ENCODE measurements at regions not wholly inside any gene's neighbourhood (a gene's known extent, or its start where the extent isn't known, plus 50 kb on each side); places are given as distances from the start of the nearest gene placed in this dataset.
"Not testable (repeated sequence)": the region's sequence is repeated elsewhere in the genome, so short reads cannot be mapped to it uniquely, and the experiment has no call there.

DNA sequence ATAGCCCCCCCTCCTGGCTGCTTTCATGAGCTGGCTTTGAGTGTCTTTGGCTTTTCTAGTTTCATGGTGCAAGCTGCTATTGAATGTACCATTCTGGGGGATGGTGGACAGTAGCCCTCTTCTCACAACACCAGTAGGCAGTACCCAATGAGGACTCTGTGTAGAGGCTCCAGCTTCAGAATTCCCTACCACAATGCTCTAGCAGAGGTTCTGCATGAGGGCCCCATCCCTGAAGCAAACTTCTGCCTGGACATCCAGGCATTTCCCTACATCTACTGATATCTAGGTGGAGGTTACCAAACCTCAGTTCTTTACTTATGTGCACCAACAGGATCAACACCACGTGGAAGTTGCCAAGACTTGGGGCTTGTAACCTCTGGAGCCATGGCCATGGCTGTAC lies 1742.9 kb downstream of the SI start:
- no peak for DNase-seq

DNA sequence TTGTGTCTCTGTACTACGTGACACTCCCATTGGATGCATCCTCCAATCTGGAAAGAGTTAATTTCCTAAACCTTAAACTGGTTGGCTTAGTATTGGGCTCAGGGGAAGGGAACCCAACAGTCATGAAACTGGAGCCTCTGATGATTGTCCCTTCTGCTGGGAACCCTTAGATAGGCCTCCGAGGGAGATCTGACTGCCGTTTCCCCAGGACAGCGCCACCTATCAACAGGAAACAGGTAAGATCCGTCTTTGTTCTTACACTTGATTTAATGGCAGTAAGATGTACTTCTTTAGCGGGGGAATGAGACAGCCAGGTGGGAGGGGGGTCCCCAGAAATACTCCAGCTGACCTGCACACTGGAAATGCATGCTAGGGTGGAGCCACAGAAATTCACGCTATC lies 1749.6 kb downstream of the SI start:
- no peak for DNase-seq

- no peak for DNase-seq
Observed at GRCh38 chr3:163327086-163327485, 1751.2 kb downstream of the SI start.

- DNase-seq, result no peak
Observed at GRCh38 chr3:163315786-163316185, 1762.5 kb downstream of the SI start.

DNA sequence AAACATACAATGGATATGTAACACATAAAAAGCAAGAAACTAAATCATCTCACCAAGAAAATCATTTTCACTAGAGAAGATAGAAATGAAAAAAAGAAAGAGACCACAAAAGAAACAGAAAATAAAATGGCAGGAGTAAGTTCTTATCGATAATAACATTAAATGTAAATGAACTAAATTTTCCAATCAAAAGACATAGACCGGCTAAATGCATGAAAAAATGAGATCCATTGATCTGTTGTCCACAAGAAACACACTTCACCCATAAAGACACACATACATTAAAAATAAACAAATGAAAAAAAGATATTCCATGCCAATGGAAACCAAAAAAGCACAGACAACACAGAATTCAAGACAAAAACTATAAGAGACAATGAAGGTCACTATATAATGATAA lies 1771.9 kb downstream of the SI start:
- no peak for DNase-seq

GRCh38 chr3:163273694-163274093 lies 1777.1 kb downstream of the OTOL1 start:
- no peak for DNase-seq

DNA sequence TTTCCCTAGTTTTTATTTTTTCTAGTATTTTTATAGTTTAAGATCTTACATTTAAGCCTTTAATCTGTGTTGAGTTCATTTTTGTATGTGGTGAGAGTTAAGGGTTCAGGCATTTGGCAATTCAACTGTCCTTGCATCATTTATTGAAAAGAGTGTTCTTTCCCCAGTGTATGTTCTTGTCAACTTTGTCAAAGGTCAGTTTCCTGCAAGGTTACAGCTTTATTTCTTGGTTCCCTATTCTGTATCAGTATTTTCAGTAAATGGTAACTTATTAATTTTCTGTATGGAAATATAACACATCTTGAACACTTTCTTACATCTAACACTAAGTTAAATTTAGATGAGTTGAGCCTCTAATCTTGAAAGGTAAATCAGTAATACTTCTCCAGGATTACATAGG lies 1770.1 kb downstream of the OTOL1 start:
- no peak for DNase-seq

DNA sequence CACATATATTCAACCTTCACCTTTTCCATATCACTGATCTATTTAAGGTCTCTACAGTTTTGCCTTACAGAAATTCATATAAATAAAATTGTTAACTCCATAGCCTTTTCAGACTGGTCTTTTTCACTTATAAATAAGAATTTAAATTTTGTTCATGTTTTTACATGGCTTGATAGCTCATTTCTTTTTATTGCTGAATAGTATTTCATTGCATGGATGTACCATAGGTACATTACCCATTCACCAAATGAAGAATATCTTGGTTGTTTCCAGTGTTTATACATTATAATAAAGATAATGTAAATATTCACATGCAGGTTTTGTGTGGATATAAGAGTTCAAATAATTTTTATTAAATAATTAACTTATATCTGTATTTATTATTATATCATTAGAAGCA lies 1765.0 kb downstream of the OTOL1 start:
- no peak for DNase-seq

- DNase-seq, result no peak
Observed at GRCh38 chr3:163261056-163261455, 1764.4 kb downstream of the OTOL1 start.

DNA sequence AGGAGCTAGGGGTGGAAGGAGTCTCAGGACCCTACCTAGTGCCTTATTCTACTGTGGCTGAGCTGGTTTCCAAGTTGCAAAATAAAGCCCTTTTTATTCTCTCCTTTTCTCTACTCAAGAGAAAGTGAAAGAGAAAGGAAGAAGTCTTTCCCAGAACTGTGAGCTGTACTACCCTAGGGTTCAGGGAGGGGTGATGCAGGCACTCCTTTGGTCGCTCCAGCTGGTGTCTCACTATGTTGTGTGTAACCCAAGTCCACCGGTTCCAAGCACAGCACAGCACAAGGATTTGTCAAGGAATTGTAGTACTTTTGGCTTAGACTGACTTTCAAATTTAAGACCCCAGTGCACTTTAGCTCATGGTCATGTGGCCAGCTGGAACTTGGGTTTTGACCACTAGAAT lies 1721.7 kb downstream of the OTOL1 start:
- DNase-seq, result no peak

- no peak for DNase-seq
Observed at GRCh38 chr3:163213838-163214237, 1717.2 kb downstream of the OTOL1 start.

GRCh38 chr3:163196815-163197374 lies 1700.3 kb downstream of the OTOL1 start:
- no peak for DNase-seq

DNA sequence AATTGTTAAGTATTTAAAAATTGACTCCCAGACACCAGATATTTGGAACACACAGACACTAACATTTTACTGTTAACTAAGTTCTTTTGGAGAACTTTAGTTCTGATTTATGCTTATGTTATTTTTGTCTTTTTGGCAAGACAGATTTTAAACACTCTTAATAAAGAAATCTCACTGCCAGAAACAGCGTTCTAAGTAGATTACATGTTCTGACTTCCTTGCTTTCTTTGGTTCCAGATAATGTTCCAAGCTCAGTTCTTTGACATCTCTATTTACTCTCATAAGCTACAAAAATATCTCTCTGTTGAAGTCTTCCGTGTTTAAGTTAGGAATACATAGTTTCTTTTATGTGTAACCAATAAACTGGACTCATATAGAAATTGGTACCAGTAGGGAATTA lies 1699.6 kb downstream of the OTOL1 start:
- DNase-seq, result no peak

DNA sequence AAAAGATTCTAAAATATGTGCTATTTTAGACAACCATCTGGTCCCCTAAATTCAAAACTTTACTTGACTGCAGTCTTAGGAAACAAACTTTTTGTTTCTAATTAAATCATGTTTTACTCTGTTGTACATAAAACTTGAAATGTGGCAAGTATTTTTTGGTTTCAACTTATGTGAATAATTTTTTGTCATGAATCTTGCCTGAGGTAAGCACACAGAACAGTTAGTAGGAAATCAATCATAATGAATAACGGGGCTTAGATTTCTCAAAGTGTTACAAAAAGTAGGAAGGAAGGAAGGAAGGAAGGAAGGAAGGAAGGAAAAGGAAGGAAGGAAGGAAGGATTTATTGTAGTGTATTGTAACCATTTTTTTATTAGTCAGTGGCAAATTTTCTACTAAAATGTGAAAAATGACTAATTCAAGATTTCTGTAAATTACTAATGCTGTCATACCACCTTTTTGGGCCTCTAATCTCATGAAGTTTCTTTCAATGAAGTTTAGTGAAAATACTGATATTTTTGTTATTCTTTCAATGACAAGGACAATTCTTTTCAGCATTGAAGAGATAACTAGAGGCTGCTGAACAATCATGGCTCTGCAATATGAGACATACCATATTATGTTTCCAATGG lies 1689.2 kb downstream of the OTOL1 start:
- DNase-seq, result no peak

GRCh38 chr3:163175970-163176369 lies 1679.4 kb downstream of the OTOL1 start:
- no peak for DNase-seq

DNA sequence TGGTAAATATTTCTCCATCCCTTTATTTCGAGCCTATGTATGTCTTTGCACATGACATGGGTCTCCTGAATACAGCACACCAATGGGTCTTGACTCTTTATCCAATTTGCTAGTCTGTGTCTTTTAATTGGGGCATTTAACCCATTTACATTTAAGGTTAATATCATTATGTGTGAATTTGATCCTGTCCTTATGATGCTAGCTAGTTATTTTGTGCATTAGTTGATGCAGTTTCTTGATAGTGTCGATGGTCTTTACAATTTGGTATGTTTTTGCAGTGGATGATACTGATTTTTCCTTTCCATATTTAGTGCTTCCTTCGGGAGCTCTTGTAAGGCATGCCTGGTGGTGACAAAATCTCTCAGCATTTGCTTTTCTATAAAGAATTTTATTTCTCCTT lies 1675.9 kb downstream of the OTOL1 start:
- not testable (repeated sequence) for DNase-seq

DNA sequence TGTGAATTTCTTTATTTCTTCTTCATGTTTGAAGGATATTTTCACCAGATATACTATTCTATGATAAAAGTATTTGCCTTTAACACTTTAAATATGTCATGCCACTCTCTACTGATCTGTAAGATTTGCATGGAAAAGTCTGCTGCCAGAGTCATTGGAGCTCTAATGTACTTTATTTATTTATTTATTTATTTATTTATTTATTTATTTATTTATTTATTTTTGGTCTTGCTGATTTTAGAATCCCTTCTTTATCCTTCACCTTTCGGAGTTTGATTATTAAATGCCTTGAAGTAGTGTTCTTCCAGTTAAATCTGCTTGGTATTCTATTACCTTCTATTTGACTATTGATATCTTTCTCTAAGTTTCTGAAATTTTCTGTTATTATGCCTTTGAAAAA lies 1669.6 kb downstream of the OTOL1 start:
- DNase-seq, result no peak

DNA sequence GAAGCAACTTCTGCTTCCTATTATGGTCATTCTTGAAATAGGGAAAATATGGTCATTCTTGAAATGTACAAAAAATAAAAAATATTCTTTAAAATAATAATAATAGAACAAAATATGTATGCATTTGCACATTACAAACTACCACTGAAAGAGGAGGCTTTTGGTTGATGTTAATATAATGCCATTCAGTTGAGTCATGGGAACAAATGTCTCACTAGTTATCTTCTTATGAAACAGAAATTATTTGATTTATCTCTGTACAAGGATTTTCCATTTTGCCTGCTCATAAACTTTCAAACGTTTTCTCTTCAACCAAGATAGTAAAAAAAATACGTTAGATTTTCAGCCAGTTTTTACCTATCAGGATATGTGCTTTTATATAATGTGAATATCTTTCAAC lies 1662.7 kb downstream of the OTOL1 start:
- DNase-seq, result no peak

GRCh38 chr3:163139600-163139999 lies 1643.0 kb downstream of the OTOL1 start:
- DNase-seq, result no peak

GRCh38 chr3:163138258-163138657 lies 1641.7 kb downstream of the OTOL1 start:
- DNase-seq, result no peak

- no peak for DNase-seq
Observed at GRCh38 chr3:163132111-163132510, 1635.5 kb downstream of the OTOL1 start.

DNA sequence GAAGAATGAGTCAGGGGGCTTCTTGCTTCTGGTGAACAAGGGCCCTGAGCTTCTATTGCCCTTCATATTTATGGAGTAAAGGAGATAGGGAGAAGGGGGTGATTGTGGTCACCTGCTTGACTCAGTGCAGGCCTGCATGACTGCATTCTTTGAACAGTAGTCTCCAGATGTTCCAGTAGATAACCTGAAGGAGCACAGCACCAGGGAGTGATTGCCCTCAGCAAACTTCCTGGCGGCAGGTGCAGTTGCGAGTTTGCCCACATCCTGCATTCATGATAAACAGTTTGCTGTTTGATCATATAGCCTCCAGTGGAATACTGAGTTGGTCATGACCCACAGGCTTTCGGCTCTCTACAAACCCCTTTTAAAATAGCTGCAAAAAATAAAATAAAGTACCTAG lies 1632.7 kb downstream of the OTOL1 start:
- DNase-seq, result no peak

GRCh38 chr3:163126115-163126514 lies 1629.5 kb downstream of the OTOL1 start:
- no peak for DNase-seq

Measured in NCI-H2107 (cell line).